ENCODE measurements at regions not wholly inside any gene's neighbourhood (a gene's known extent, or its start where the extent isn't known, plus 50 kb on each side); places are given as distances from the start of the nearest gene placed in this dataset.

DNA sequence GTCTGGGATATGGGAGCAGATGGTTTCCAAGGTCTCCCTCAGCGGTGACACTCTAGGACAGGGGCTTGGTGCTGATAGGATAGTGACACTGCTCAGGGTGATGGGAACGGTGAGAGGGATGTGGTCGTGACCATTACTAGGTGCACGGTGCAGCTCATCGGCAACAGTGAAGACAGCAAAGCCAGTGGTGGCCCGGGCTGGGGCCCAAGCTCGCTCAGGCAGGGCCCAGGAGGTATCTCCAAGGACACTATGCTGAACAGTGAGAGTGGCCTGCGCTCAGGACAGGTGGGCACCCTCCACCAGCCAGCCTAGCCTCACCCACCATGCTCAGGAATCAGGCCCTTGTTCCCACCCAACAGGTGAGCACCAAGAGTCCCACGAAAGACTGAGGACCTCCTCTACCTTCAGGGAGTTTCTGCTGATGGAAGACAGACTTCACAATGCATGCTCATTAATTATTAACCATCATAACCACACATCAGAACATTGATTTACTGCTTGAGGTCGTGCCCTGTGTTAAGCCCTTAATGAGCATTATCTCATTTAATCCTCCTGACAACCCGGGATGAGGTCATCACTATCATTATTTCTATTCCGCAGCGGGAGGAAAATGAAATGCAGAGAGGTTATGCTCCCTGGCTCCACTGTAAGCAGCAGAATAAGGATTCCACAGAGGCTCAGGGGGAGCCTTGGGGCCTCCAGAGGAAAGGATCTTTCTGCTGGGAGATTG, 269.4 kb downstream of the UACA start:
- H3K9me3 ChIP-seq (ENCODE audit: control insufficient read depth, insufficient read depth, low read length), result no peaks in the 10 kb centered on the region; the same call in 1 of the 2 replicates
- TF ChIP-seq, protein P1, sequence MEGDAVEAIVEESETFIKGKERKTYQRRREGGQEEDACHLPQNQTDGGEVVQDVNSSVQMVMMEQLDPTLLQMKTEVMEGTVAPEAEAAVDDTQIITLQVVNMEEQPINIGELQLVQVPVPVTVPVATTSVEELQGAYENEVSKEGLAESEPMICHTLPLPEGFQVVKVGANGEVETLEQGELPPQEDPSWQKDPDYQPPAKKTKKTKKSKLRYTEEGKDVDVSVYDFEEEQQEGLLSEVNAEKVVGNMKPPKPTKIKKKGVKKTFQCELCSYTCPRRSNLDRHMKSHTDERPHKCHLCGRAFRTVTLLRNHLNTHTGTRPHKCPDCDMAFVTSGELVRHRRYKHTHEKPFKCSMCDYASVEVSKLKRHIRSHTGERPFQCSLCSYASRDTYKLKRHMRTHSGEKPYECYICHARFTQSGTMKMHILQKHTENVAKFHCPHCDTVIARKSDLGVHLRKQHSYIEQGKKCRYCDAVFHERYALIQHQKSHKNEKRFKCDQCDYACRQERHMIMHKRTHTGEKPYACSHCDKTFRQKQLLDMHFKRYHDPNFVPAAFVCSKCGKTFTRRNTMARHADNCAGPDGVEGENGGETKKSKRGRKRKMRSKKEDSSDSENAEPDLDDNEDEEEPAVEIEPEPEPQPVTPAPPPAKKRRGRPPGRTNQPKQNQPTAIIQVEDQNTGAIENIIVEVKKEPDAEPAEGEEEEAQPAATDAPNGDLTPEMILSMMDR (IDR thresholded peaks at IDR 0.05; ENCODE audit: low read depth, low read length), result no peak
- DNase-seq (ENCODE audit: low read depth, low spot score), result no peak
- CTCF ChIA-PET, result no interaction called here
- no peak overlapping the region for H3K4me3 ChIP-seq (ENCODE audit: low read depth, low read length)
- POLR2A ChIA-PET, result no interaction called here
- no peaks in the 10 kb centered on the region for H3K27me3 ChIP-seq (ENCODE audit: control insufficient read depth, insufficient read depth, low read length)
- no peak overlapping the region for H3K27ac ChIP-seq (ENCODE audit: low read depth, low read length)

- H3K27ac ChIP-seq (ENCODE audit: low read depth, low read length), result no peak overlapping the region
- POLR2A ChIA-PET, result no interaction called here
Measured at GRCh38 chr15:70493376-70493775, 270.0 kb downstream of the UACA start.

DNA sequence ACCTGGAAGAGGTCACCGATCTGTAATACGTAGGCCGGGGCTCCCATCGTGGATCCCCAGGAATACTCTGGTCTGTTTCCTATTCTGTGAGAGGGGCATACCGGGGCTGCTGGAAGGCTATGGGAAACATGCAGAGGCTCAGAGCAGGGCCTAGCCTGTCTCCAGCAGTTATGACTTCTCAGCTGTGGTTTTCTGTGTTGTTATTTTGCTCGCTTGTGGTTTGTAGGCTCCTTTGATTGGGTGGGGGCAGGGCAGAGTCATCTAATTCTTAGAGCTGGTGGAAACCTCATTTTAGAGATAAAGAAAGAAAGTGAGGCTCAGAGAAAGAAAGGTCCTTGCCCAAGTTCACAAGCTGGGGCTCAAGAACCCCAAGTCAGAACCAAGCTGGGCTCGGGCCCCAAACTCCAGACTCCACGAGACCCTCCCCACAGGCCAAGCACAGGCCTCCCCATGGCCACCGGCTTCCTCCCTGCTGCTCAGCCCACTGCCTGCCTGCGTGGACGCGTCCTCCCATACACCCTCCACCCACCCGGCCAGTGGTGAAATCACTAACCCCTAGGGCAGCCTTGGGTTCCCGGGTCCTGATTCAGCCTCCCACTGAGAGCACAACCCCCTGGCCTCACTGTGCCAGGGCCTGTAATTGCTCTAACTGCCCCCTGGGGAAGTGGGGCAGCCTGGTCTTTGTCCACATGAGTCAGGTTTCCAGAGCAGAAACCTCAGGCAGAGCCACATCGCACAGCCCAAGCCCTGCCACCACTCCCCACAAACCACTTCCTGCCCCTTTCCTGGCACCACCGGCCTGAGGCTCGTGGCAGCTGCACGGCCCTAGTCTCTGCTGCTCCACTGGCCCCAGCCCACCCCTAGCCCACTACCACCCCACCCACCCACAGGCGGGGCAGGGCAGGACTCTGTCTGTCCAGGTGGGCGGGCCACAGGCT, 270.8 kb downstream of the UACA start:
- no peak overlapping the region for H3K4me3 ChIP-seq (ENCODE audit: low read depth, low read length)
- H3K9me3 ChIP-seq (ENCODE audit: control insufficient read depth, insufficient read depth, low read length), result no peaks in the 10 kb centered on the region; the same call in 1 of the 2 replicates
- no peak overlapping the region for H3K27ac ChIP-seq (ENCODE audit: low read depth, low read length)
- DNase-seq (ENCODE audit: low read depth, low spot score), result no peak
- H3K27me3 ChIP-seq (ENCODE audit: control insufficient read depth, insufficient read depth, low read length), result no peaks in the 10 kb centered on the region
- TF ChIP-seq, protein P1 (IDR thresholded peaks at IDR 0.05; ENCODE audit: low read depth, low read length), result peak; percentile 16
- POLR2A ChIA-PET, result interaction anchor here (0.6 kb wide), 1 partner anchor 17 kb away, joined by 7 read pairs; no protein-coding TSS in a partner anchor
- CTCF ChIA-PET, result interaction anchor here (0.5 to 1.3 kb wide), 3 partner anchors 391 to 1030 kb away, joined by 3 to 6 read pairs (median 3); no protein-coding TSS in a partner anchor

More at GRCh38 chr15:70493376-70493775, 270.0 kb downstream of the UACA start:
- Histone ChIP-seq H3K9me3 (ENCODE audit: control insufficient read depth, insufficient read depth, low read length) (no peaks in the 10 kb centered on the region; the same call in 1 of the 2 replicates), H3K27me3 (ENCODE audit: control insufficient read depth, insufficient read depth, low read length) (no peaks in the 10 kb centered on the region), H3K4me3 (ENCODE audit: low read depth, low read length) (no peak overlapping the region)
- TF ChIP-seq, protein P1 (IDR thresholded peaks at IDR 0.05; ENCODE audit: low read depth, low read length), result no peak
- DNase-seq (ENCODE audit: low read depth, low spot score), result no peak
- CTCF ChIA-PET, result no interaction called here

- Histone ChIP-seq H3K27me3 (ENCODE audit: control insufficient read depth, insufficient read depth, low read length) (no peaks in the 10 kb centered on the region), H3K4me3 (ENCODE audit: low read depth, low read length) (no peak overlapping the region), H3K27ac (ENCODE audit: low read depth, low read length) (no peak overlapping the region), H3K9me3 (ENCODE audit: control insufficient read depth, insufficient read depth, low read length) (no peaks in the 10 kb centered on the region; the same call in 1 of the 2 replicates)
- TF ChIP-seq, protein P1 (IDR thresholded peaks at IDR 0.05; ENCODE audit: low read depth, low read length), result no peak
- DNase-seq (ENCODE audit: low read depth, low spot score), result no peak
- CTCF ChIA-PET, result interaction anchor here (0.6 to 1.3 kb wide), 3 partner anchors 472 to 1029 kb away, joined by 3 read pairs; no protein-coding TSS in a partner anchor
- POLR2A ChIA-PET, result no interaction called here
Measured at GRCh38 chr15:70491641-70492040, 271.7 kb downstream of the UACA start.

Measured in AG04450 (cell line).